CD8-positive, alpha-beta memory T cell (primary cell): ENCODE measurements at regions not wholly inside any gene's neighbourhood (a gene's known extent, or its start where the extent isn't known, plus 50 kb on each side); places are given as distances from the start of the nearest gene placed in this dataset.
"Not testable (repeated sequence)": the region's sequence is repeated elsewhere in the genome, so short reads cannot be mapped to it uniquely, and the experiment has no call there.

Experiments
- CTCF ChIA-PET: fragments of 350-600 bp; sonication (Branson Sonifier 250); formaldehyde crosslinking; loops from one replicate; lab custom pipeline; 2021; ENCODE audit warnings: antibody characterized with exemption; lab: Charles Lee
- POLR2A ChIA-PET: fragments of 350-600 bp; sonication (Branson Sonifier 250); formaldehyde crosslinking; loops from one replicate; lab custom pipeline; 2021; ENCODE audit warnings: antibody characterized with exemption; lab: Charles Lee
- DNase-seq, 5 donors: peaks; one replicate each; pipeline versions ENCODE4 v3.0.0 to v3.0.0-alpha.2; 2020 to 2022; ENCODE audit warnings: mixed read lengths in 1 of 5
- H3K27ac ChIP-seq: one replicate; pipeline ENCODE4 v1.7.0; 2013; ENCODE audit warnings: low read depth, mild to moderate bottlenecking, low read length, moderate library complexity
- H3K27me3 ChIP-seq: 2 replicates; pipeline ENCODE4 v1.7.0; 2013; ENCODE audit warnings: low read length, mild to moderate bottlenecking; ENCODE audit not compliant: insufficient read depth, poor library complexity, severe bottlenecking
- H3K36me3 ChIP-seq: 2 replicates; pipeline ENCODE4 v1.7.0; 2013; ENCODE audit warnings: mild to moderate bottlenecking, low read length, moderate library complexity; ENCODE audit not compliant: insufficient read depth
- H3K4me1 ChIP-seq: 2 replicates; pipeline ENCODE4 v1.7.0; 2013; ENCODE audit warnings: mild to moderate bottlenecking, low read length, moderate library complexity; ENCODE audit not compliant: insufficient read depth
- H3K4me3 ChIP-seq: 2 replicates; pipeline ENCODE4 v1.7.0; 2013; ENCODE audit warnings: mild to moderate bottlenecking, low read length
- H3K9me3 ChIP-seq: 2 replicates; pipeline ENCODE4 v1.7.0; 2013; ENCODE audit warnings: mild to moderate bottlenecking, low read length
- H3K27ac Mint-ChIP-seq, 8 donors: one replicate each; pipeline ENCODE4 v1.8.0; 2020 to 2021; ENCODE audit warnings: mixed read lengths in 8 of 8, mild to moderate bottlenecking in 6 of 8, inconsistent platforms in 3 of 8, moderate library complexity in 3 of 8
- H3K27me3 Mint-ChIP-seq, 2 donors: one replicate each; pipeline ENCODE4 v1.8.0; 2020 to 2021; ENCODE audit warnings: mixed read lengths in 2 of 2, mild to moderate bottlenecking in 1 of 2, moderate library complexity in 1 of 2
- H3K36me3 Mint-ChIP-seq, 3 donors: one replicate each; pipeline ENCODE4 v1.8.0; 2020 to 2021; ENCODE audit warnings: mixed read lengths in 3 of 3, inconsistent platforms in 1 of 3, mild to moderate bottlenecking in 1 of 3
- H3K4me1 Mint-ChIP-seq, 3 donors: one replicate each; pipeline ENCODE4 v1.8.0; 2020 to 2021; ENCODE audit warnings: mixed read lengths in 3 of 3, inconsistent platforms in 1 of 3, mild to moderate bottlenecking in 1 of 3
- H3K4me3 Mint-ChIP-seq, 7 donors: one replicate each; pipeline ENCODE4 v1.8.0; 2020 to 2021; ENCODE audit warnings: mixed read lengths in 7 of 7, mild to moderate bottlenecking in 6 of 7, moderate library complexity in 4 of 7, inconsistent platforms in 2 of 7
- H3K9me3 Mint-ChIP-seq, 5 donors: one replicate each; pipeline ENCODE4 v1.8.0; 2020 to 2022; ENCODE audit warnings: mixed read lengths in 5 of 5, mild to moderate bottlenecking in 3 of 5, moderate library complexity in 2 of 5, inconsistent platforms in 1 of 5

- Mint-ChIP-seq H3K4me3 (no peak overlapping the region), H3K4me1 (no peaks in the 10 kb centered on the region), H3K36me3 (no peaks in the 10 kb centered on the region), H3K9me3 (no peaks in the 10 kb centered on the region), H3K27ac (no peak overlapping the region), H3K27me3 (peaks cover 13 to 60% of the 10 kb centered on the region in 2 donors)
- no peak overlapping the region for H3K4me3 ChIP-seq
- ChIA-PET POLR2A (no interaction called here), CTCF (no interaction called here)
- no peaks in the 10 kb centered on the region for H3K4me1 ChIP-seq
- H3K27me3 ChIP-seq, result no peaks in the 10 kb centered on the region
- no peaks in the 10 kb centered on the region for H3K36me3 ChIP-seq
- no peak for DNase-seq
- no peak overlapping the region for H3K27ac ChIP-seq
- H3K9me3 ChIP-seq, result no peaks in the 10 kb centered on the region
These were observed 130.8 kb upstream of the PRR20G start for GRCh38 chr3:127418560-127419147.

GRCh38 chr3:127417709-127418559 lies 130.1 kb upstream of the PRR20G start:
- Histone ChIP-seq H3K4me1 (no peaks in the 10 kb centered on the region), H3K9me3 (no peaks in the 10 kb centered on the region), H3K36me3 (no peaks in the 10 kb centered on the region), H3K27ac (no peak overlapping the region), H3K27me3 (no peaks in the 10 kb centered on the region), H3K4me3 (no peak overlapping the region)
- Mint-ChIP-seq H3K9me3 (no peaks in the 10 kb centered on the region), H3K4me3 (no peak overlapping the region), H3K27ac (no peak overlapping the region), H3K36me3 (no peaks in the 10 kb centered on the region), H3K4me1 (no peaks in the 10 kb centered on the region), H3K27me3 (peaks cover 20 to 65% of the 10 kb centered on the region in 2 donors)
- CTCF ChIA-PET, result no interaction called here
- no peak for DNase-seq
- POLR2A ChIA-PET, result no interaction called here

DNA sequence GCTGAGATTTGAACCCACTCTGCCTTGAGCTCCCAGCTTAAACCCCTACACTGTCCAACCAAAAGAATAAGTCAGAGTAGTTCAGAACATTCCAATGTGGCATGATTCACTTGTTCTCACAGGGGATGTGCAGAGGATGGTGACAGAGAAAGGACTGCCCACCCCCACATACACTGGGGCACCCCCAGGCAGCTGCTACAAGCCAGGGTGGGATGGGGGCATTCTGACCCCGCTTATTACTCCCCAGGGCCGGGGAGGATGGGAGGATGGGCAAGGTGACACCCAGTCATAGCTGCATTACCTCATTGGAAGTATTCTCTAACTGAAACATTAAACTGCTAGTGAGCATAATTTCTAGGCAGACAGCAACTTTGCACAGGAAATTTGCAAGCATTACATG lies 126.0 kb upstream of the PRR20G start:
- Mint-ChIP-seq H3K36me3 (no peaks in the 10 kb centered on the region), H3K27ac (no peak overlapping the region), H3K27me3 (peaks cover 20 to 64% of the 10 kb centered on the region in 2 donors), H3K9me3 (no peaks in the 10 kb centered on the region), H3K4me1 (no peaks in the 10 kb centered on the region), H3K4me3 (no peak overlapping the region)
- Histone ChIP-seq H3K4me1 (no peaks in the 10 kb centered on the region), H3K36me3 (no peaks in the 10 kb centered on the region), H3K9me3 (no peaks in the 10 kb centered on the region), H3K27me3 (no peaks in the 10 kb centered on the region), H3K27ac (no peak overlapping the region), H3K4me3 (no peak overlapping the region)
- DNase-seq, result no peak
- ChIA-PET POLR2A (no interaction called here), CTCF (no interaction called here)

- ChIA-PET POLR2A (no interaction called here), CTCF (no interaction called here)
- Mint-ChIP-seq H3K4me1 (no peaks in the 10 kb centered on the region), H3K4me3 (no peak overlapping the region), H3K36me3 (no peaks in the 10 kb centered on the region), H3K27ac (no peak overlapping the region), H3K27me3 (peaks cover 20 to 59% of the 10 kb centered on the region in 2 donors), H3K9me3 (no peaks in the 10 kb centered on the region)
- no peaks in the 10 kb centered on the region for H3K4me1 ChIP-seq
- DNase-seq, result no peak
- no peak overlapping the region for H3K27ac ChIP-seq
- H3K9me3 ChIP-seq, result no peaks in the 10 kb centered on the region
- no peak overlapping the region for H3K4me3 ChIP-seq
- no peaks in the 10 kb centered on the region for H3K36me3 ChIP-seq
- H3K27me3 ChIP-seq, result no peaks in the 10 kb centered on the region
These were observed 125.5 kb upstream of the PRR20G start for GRCh38 chr3:127413318-127413673.

DNA sequence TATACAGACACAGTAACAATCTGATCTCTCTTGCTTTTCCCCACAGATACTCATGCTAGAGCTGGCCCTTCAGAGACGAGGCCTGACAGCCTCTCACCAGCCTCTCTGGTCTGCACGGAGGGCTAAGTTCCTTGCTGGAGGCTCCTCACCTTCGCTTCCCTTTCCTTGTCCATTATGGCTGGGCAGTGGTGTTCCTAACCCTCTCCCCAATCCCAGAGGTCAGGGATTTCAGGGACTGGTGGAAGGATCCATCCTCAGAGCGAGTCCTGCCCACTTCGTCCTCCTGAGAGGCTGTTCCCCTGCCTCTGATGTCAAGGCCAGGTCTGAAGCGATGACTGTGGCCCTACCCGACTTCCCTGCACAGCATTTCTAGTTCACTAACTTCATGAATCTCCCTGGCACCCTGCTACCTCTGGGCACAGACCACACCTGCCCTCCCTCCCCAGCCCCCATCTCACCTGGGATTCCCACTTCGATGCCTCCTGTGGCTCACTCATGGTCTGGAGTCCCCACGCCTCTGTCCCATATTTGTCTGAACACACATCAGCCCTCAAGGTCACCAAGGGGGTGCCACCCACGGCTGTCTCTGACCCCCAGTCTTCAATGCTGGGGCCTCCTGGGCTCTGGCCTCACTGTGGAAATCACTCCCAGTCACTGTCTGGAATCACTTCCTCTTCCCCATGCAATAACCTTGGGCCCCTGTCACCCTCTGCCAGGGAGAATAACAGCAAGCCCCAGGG lies 124.9 kb upstream of the PRR20G start:
- POLR2A ChIA-PET, result no interaction called here
- Mint-ChIP-seq H3K36me3 (no peaks in the 10 kb centered on the region), H3K9me3 (no peaks in the 10 kb centered on the region), H3K4me3 (no peak overlapping the region), H3K27me3 (peaks cover 20 to 57% of the 10 kb centered on the region in 2 donors), H3K27ac (no peak overlapping the region), H3K4me1 (no peaks in the 10 kb centered on the region)
- Histone ChIP-seq H3K4me3 (no peak overlapping the region), H3K27ac (no peak overlapping the region), H3K27me3 (no peaks in the 10 kb centered on the region), H3K36me3 (no peaks in the 10 kb centered on the region), H3K4me1 (no peaks in the 10 kb centered on the region), H3K9me3 (no peaks in the 10 kb centered on the region)
- CTCF ChIA-PET, result no interaction called here
- no peak for DNase-seq

DNA sequence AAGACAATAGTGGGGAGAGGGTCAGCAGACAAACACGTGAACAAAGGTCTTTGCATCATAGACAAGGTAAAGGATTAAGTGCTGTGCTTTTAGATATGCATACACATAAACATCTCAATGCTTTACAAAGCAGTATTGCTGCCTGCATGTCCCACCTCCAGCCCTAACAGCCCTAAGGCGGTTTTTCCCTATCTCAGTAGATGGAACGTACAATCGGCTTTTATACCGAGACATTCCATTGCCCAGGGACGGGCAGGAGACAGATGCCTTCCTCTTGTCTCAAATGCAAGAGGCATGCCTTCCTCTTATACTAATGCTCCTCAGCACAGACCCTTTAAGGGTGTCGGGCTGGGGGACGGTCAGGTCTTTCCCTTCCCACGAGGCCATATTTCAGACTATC lies 124.0 kb upstream of the PRR20G start:
- DNase-seq, H3K4me3 Mint-ChIP-seq, H3K27ac Mint-ChIP-seq, CTCF ChIA-PET, H3K4me3 ChIP-seq, H3K4me1 Mint-ChIP-seq, H3K27me3 ChIP-seq, H3K36me3 Mint-ChIP-seq, POLR2A ChIA-PET, H3K36me3 ChIP-seq, H3K9me3 ChIP-seq, H3K9me3 Mint-ChIP-seq, H3K4me1 ChIP-seq, H3K27ac ChIP-seq: not testable (repeated sequence)
- H3K27me3 Mint-ChIP-seq, result peaks cover 22 to 59% of the 10 kb centered on the region in 2 donors

GRCh38 chr3:127411083-127411727 lies 123.4 kb upstream of the PRR20G start:
- Histone ChIP-seq H3K27me3 (no peaks in the 10 kb centered on the region), H3K9me3 (no peaks in the 10 kb centered on the region), H3K4me3 (no peak overlapping the region), H3K36me3 (no peaks in the 10 kb centered on the region), H3K4me1 (no peaks in the 10 kb centered on the region), H3K27ac (no peak overlapping the region)
- H3K4me1 Mint-ChIP-seq, result no peaks in the 10 kb centered on the region
- no peaks in the 10 kb centered on the region for H3K9me3 Mint-ChIP-seq
- CTCF ChIA-PET, result no interaction called here
- H3K27me3 Mint-ChIP-seq, result peaks cover 21 to 58% of the 10 kb centered on the region in 2 donors
- no peak for DNase-seq
- POLR2A ChIA-PET, result no interaction called here
- H3K27ac Mint-ChIP-seq, result no peak overlapping the region
- no peaks in the 10 kb centered on the region for H3K36me3 Mint-ChIP-seq
- H3K4me3 Mint-ChIP-seq, result no peak overlapping the region

DNA sequence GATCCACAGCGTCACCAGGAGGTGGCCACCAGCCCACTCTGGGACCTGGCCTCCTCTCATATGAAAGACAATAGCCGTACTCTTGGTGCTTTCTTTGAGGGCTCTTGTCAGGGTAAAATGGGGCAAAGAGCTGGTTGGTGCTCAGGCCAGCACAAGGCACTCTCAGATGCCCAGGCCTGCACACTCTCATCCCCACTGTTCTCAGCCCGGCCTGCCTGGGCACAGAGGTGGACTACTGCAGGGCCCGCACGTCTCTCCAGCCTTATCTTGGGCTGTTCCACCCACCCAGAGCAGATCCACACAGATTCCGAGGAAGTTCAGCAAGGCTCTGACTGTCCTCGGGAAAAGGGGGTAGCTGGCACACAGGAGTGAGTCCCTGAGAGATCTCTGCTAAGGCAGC lies 122.8 kb upstream of the PRR20G start:
- Mint-ChIP-seq H3K27ac (no peak overlapping the region), H3K4me3 (no peak overlapping the region), H3K27me3 (peaks cover 21 to 59% of the 10 kb centered on the region in 2 donors), H3K4me1 (no peaks in the 10 kb centered on the region), H3K9me3 (no peaks in the 10 kb centered on the region), H3K36me3 (no peaks in the 10 kb centered on the region)
- H3K4me3 ChIP-seq, result no peak overlapping the region
- H3K9me3 ChIP-seq, result no peaks in the 10 kb centered on the region
- POLR2A ChIA-PET, result no interaction called here
- CTCF ChIA-PET, result no interaction called here
- no peaks in the 10 kb centered on the region for H3K36me3 ChIP-seq
- no peaks in the 10 kb centered on the region for H3K27me3 ChIP-seq
- DNase-seq, result no peak
- no peaks in the 10 kb centered on the region for H3K4me1 ChIP-seq
- no peak overlapping the region for H3K27ac ChIP-seq
